Trophoblast cell (in vitro differentiated cells and primary cell): ENCODE measurements at regions not wholly inside any gene's neighbourhood (a gene's known extent, or its start where the extent isn't known, plus 50 kb on each side); places are given as distances from the start of the nearest gene placed in this dataset.

Experiments
- DNase-seq, 2 donors: peaks; one replicate each; pipeline ENCODE4 v3.0.0-alpha.2; 2016
- H2AFZ ChIP-seq: 2 replicates; pipeline ENCODE4 v1.6.1; 2013; ENCODE audit warnings: low read length, moderate library complexity, mild to moderate bottlenecking; ENCODE audit not compliant: insufficient read depth, poor library complexity
- H2AK5ac ChIP-seq: 2 replicates; pipeline ENCODE4 v1.6.1; 2013; ENCODE audit warnings: mild to moderate bottlenecking, low read length
- H2BK120ac ChIP-seq: 2 replicates; pipeline ENCODE4 v1.6.1; 2013; ENCODE audit warnings: low read length, mild to moderate bottlenecking, moderate library complexity; ENCODE audit not compliant: insufficient read depth, poor library complexity
- H2BK12ac ChIP-seq: 2 replicates; pipeline ENCODE4 v1.6.1; 2013; ENCODE audit warnings: mild to moderate bottlenecking, low read length, moderate library complexity
- H2BK5ac ChIP-seq: 2 replicates; pipeline ENCODE4 v1.6.1; 2013; ENCODE audit warnings: low read length, low read depth, moderate library complexity, mild to moderate bottlenecking; ENCODE audit not compliant: poor library complexity
- H3K14ac ChIP-seq: 2 replicates; pipeline ENCODE4 v1.6.1; 2013; ENCODE audit warnings: mild to moderate bottlenecking, low read length
- H3K18ac ChIP-seq: 2 replicates; pipeline ENCODE4 v1.6.1; 2013; ENCODE audit warnings: mild to moderate bottlenecking, low read length
- H3K23ac ChIP-seq: 2 replicates; pipeline ENCODE4 v1.6.1; 2013; ENCODE audit warnings: low read length
- H3K27ac ChIP-seq: 2 replicates; pipeline ENCODE4 v1.5.1; 2013; ENCODE audit warnings: low read depth, mild to moderate bottlenecking, inconsistent platforms, low read length, moderate library complexity
- H3K27me3 ChIP-seq: 2 replicates; pipeline ENCODE4 v1.6.1; 2013; ENCODE audit warnings: inconsistent platforms, mild to moderate bottlenecking, low read length, moderate library complexity; ENCODE audit not compliant: insufficient read depth
- H3K36me3 ChIP-seq, 2 experiments: 1 replicate in 1 of 2; 2 replicates in 1 of 2; pipeline ENCODE4 v1.6.1; 2013; ENCODE audit warnings: low read length in 2 of 2, mild to moderate bottlenecking in 2 of 2, moderate library complexity in 1 of 2; ENCODE audit not compliant: insufficient read depth in 2 of 2, control insufficient read depth in 1 of 2
- H3K4ac ChIP-seq: 2 replicates; pipeline ENCODE4 v1.6.1; 2013; ENCODE audit warnings: low read depth, mild to moderate bottlenecking, low read length, moderate library complexity
- H3K4me1 ChIP-seq, 2 experiments: 1 replicate in 1 of 2; 2 replicates in 1 of 2; pipeline ENCODE4 v1.6.1; 2013; ENCODE audit warnings: low read length in 2 of 2, mild to moderate bottlenecking in 2 of 2, moderate library complexity in 1 of 2; ENCODE audit not compliant: insufficient read depth in 2 of 2, control insufficient read depth in 1 of 2
- H3K4me2 ChIP-seq: 2 replicates; pipeline ENCODE4 v1.6.1; 2013; ENCODE audit warnings: inconsistent platforms, mild to moderate bottlenecking, low read length, moderate library complexity
- H3K4me3 ChIP-seq: 2 replicates; pipeline ENCODE4 v1.5.1; 2013; ENCODE audit warnings: mild to moderate bottlenecking, low read depth, low read length, inconsistent platforms
- H3K79me1 ChIP-seq: one replicate; pipeline ENCODE4 v1.6.1; 2013; ENCODE audit warnings: low read length
- H3K79me2 ChIP-seq: 2 replicates; pipeline ENCODE4 v1.6.1; 2013; ENCODE audit warnings: low read length, mild to moderate bottlenecking; ENCODE audit not compliant: control insufficient read depth, insufficient read depth, poor library complexity
- H3K9ac ChIP-seq: 2 replicates; pipeline ENCODE4 v1.6.1; 2013; ENCODE audit warnings: mild to moderate bottlenecking, low read length
- H3K9me3 ChIP-seq: 2 replicates; pipeline ENCODE4 v1.6.1; 2013; ENCODE audit warnings: low read depth, mild to moderate bottlenecking, control low read depth, inconsistent platforms, low read length; ENCODE audit not compliant: insufficient read depth
- H4K12ac ChIP-seq: 2 replicates; pipeline ENCODE4 v1.6.1; 2013; ENCODE audit warnings: low read depth, mild to moderate bottlenecking, low read length, moderate library complexity
- H4K8ac ChIP-seq: 2 replicates; pipeline ENCODE4 v1.6.1; 2013; ENCODE audit warnings: low read depth, mild to moderate bottlenecking, low read length, moderate library complexity
- H4K91ac ChIP-seq: one replicate; pipeline ENCODE4 v1.6.1; 2013; ENCODE audit warnings: low read depth, mild to moderate bottlenecking, low read length, moderate library complexity
- WGBS: extraction: QIAGEN DNeasy Blood & Tissue Kit; methylation state at CpG from one replicate; pipeline ENCODE4 v1.1.7; 2013; ENCODE audit warnings: missing lambda C conversion rate; ENCODE audit not compliant: insufficient read length, insufficient coverage; ENCODE audit errors: extremely low coverage; 5-methylcytosine and 5-hydroxymethylcytosine counted together

- Histone ChIP-seq H3K9ac (no peak overlapping the region), H4K12ac (no peak overlapping the region), H3K18ac (no peak overlapping the region), H2AFZ (no peak overlapping the region), H4K8ac (no peak overlapping the region), H4K91ac (no peak overlapping the region), H3K4me3 (no peak overlapping the region), H2BK5ac (no peak overlapping the region), H2BK120ac (no peak overlapping the region), H3K4me1 (no peaks in the 10 kb centered on the region), H3K9me3 (no peaks in the 10 kb centered on the region), H3K79me1 (no peaks in the 10 kb centered on the region), H3K27ac (no peak overlapping the region), H3K27me3 (no peaks in the 10 kb centered on the region), H3K79me2 (no peaks in the 10 kb centered on the region), H3K4ac (no peak overlapping the region), H2BK12ac (no peak overlapping the region), H3K36me3 (no peaks in the 10 kb centered on the region), H3K23ac (no peak overlapping the region), H3K14ac (no peak overlapping the region), H2AK5ac (no peak overlapping the region), H3K4me2 (no peak overlapping the region)
- no CpG with 5 or more reads among the region's 1 CpG for whole genome bisulfite sequencing
- DNase-seq: no peak
Measured at GRCh38 chr18:37676276-37676675, 110.7 kb upstream of the CELF4 start.

- no peak overlapping the region for H2AFZ ChIP-seq
Measured at GRCh38 chr18:37675699-37676098, 110.1 kb upstream of the CELF4 start.

GRCh38 chr18:37674570-37674969 is 109.0 kb upstream of the CELF4 start:
- no peak overlapping the region for H4K91ac ChIP-seq
- no peak overlapping the region for H3K4me3 ChIP-seq
- H3K4me2 ChIP-seq: no peak overlapping the region
- H2BK5ac ChIP-seq: no peak overlapping the region
- no peak overlapping the region for H3K4ac ChIP-seq
- H3K27me3 ChIP-seq: no peaks in the 10 kb centered on the region
- H3K79me2 ChIP-seq: no peaks in the 10 kb centered on the region
- H3K9me3 ChIP-seq: peaks cover 2% of the 10 kb centered on the region
- H2BK120ac ChIP-seq: no peak overlapping the region
- H3K14ac ChIP-seq: no peak overlapping the region
- no peaks in the 10 kb centered on the region for H3K79me1 ChIP-seq
- no CpG with 5 or more reads among the region's 4 CpGs for WGBS
- no peak overlapping the region for H2BK12ac ChIP-seq
- H3K23ac ChIP-seq: no peak overlapping the region
- H3K27ac ChIP-seq: no peak overlapping the region
- peak in 1 of 2 donors; percentile 2 for DNase-seq
- no peak overlapping the region for H2AK5ac ChIP-seq
- H3K36me3 ChIP-seq: no peaks in the 10 kb centered on the region
- no peaks in the 10 kb centered on the region for H3K4me1 ChIP-seq
- no peak overlapping the region for H2AFZ ChIP-seq
- no peak overlapping the region for H4K8ac ChIP-seq
- no peak overlapping the region for H4K12ac ChIP-seq
- no peak overlapping the region for H3K18ac ChIP-seq
- H3K9ac ChIP-seq: no peak overlapping the region

More at GRCh38 chr18:37675699-37676098, 110.1 kb upstream of the CELF4 start:
- no peak overlapping the region for H4K91ac ChIP-seq
- no peak overlapping the region for H3K9ac ChIP-seq
- no peak overlapping the region for H3K23ac ChIP-seq
- H2BK120ac ChIP-seq: no peak overlapping the region
- no peak for DNase-seq
- H3K79me2 ChIP-seq: no peaks in the 10 kb centered on the region
- H3K4me3 ChIP-seq: no peak overlapping the region
- H3K27me3 ChIP-seq: no peaks in the 10 kb centered on the region
- no peak overlapping the region for H3K27ac ChIP-seq
- H3K14ac ChIP-seq: no peak overlapping the region
- H3K9me3 ChIP-seq: no peaks in the 10 kb centered on the region
- H3K36me3 ChIP-seq: no peaks in the 10 kb centered on the region
- H3K4me1 ChIP-seq: no peaks in the 10 kb centered on the region
- H2AK5ac ChIP-seq: no peak overlapping the region
- no peak overlapping the region for H2BK12ac ChIP-seq
- H4K12ac ChIP-seq: no peak overlapping the region
- H2BK5ac ChIP-seq: no peak overlapping the region
- H3K4ac ChIP-seq: no peak overlapping the region
- H3K18ac ChIP-seq: no peak overlapping the region
- no peak overlapping the region for H3K4me2 ChIP-seq
- H4K8ac ChIP-seq: no peak overlapping the region
- no peaks in the 10 kb centered on the region for H3K79me1 ChIP-seq
- no CpG with 5 or more reads among the region's 1 CpG for WGBS

- H3K4me3 ChIP-seq: no peak overlapping the region
- no peaks in the 10 kb centered on the region for H3K79me1 ChIP-seq
- no peak overlapping the region for H2AFZ ChIP-seq
- no peak overlapping the region for H3K9ac ChIP-seq
- no peaks in the 10 kb centered on the region for H3K27me3 ChIP-seq
- peaks cover 2 to 3% of the 10 kb centered on the region in 2 experiments for H3K4me1 ChIP-seq
- peaks cover 3% of the 10 kb centered on the region for H3K9me3 ChIP-seq
- H2BK5ac ChIP-seq: no peak overlapping the region
- H2BK120ac ChIP-seq: no peak overlapping the region
- H3K14ac ChIP-seq: no peak overlapping the region
- no peak for DNase-seq
- WGBS: no CpG with 5 or more reads among the region's 9 CpGs
- no peak overlapping the region for H3K23ac ChIP-seq
- H4K12ac ChIP-seq: no peak overlapping the region
- no peak overlapping the region for H2AK5ac ChIP-seq
- H2BK12ac ChIP-seq: no peak overlapping the region
- H3K4ac ChIP-seq: no peak overlapping the region
- H3K18ac ChIP-seq: no peak overlapping the region
- no peak overlapping the region for H3K27ac ChIP-seq
- no peak overlapping the region for H4K91ac ChIP-seq
- H4K8ac ChIP-seq: no peak overlapping the region
- H3K36me3 ChIP-seq: no peaks in the 10 kb centered on the region
- H3K79me2 ChIP-seq: no peaks in the 10 kb centered on the region
- H3K4me2 ChIP-seq: no peak overlapping the region
Measured at GRCh38 chr18:37673671-37674070, 108.1 kb upstream of the CELF4 start.
